Activated T-cell treated with anti-CD3 and anti-CD28 coated beads for 24 hours (primary cell): ENCODE measurements at regions not wholly inside any gene's neighbourhood (a gene's known extent, or its start where the extent isn't known, plus 50 kb on each side); places are given as distances from the start of the nearest gene placed in this dataset.

Experiments
- DNase-seq: peaks from one replicate; pipeline ENCODE4 v3.0.0-alpha.2; 2020; ENCODE audit warnings: low read depth

DNA sequence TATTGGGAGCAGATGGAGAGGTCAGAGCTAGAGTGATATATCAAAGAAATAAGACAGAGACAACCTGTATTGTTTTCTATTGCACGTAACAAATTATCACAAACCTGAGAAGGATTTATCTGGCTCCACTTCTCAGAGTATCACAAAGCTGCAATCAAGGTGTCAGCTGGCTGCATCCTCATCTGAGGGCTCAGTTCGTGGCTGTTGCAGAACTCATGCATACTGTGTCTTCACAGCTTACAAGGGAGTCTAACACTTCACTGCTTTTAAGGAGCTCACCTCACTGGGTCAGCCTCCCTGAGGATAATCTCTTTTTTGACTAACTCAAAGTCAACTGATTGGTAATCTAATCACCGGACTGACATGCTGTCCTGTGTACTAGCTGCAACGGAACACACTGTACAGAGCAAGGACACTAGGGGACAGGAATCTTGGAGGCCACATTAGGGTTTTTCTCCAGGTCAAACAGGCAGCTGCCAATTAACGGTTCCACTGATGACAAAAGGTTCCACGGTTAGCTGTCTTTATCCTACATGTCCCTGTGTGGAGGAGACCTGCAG is 1006.8 kb upstream of the SEMA6D start:
- DNase-seq: no peak

GRCh38 chr15:46713045-46713444 is 1004.3 kb upstream of the SEMA6D start:
- DNase-seq: no peak

GRCh38 chr15:46714950-46715349 is 1002.4 kb upstream of the SEMA6D start:
- DNase-seq: no peak

DNA sequence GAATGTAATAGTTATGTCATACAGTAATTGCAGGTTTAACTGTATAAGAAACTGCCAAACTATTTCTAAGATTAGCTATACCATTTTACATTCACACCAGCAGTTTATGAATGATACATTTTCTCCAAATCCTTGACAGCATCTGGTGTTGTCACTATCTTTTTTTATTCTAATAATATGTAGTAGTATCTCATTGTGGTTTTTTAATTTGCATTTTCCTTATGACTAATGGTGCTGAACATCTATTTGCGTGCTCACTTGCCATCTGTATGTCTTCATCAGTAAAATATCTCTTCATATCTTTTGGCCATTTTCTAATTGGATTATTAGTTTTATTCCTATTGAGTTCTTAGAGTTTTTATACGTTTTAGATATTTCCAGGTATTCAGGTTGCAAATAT is 994.0 kb upstream of the SEMA6D start:
- no peak for DNase-seq

GRCh38 chr15:46732060-46732459 is 985.2 kb upstream of the SEMA6D start:
- no peak for DNase-seq

- no peak for DNase-seq
Observed at GRCh38 chr15:46735115-46735514, 982.2 kb upstream of the SEMA6D start.

DNA sequence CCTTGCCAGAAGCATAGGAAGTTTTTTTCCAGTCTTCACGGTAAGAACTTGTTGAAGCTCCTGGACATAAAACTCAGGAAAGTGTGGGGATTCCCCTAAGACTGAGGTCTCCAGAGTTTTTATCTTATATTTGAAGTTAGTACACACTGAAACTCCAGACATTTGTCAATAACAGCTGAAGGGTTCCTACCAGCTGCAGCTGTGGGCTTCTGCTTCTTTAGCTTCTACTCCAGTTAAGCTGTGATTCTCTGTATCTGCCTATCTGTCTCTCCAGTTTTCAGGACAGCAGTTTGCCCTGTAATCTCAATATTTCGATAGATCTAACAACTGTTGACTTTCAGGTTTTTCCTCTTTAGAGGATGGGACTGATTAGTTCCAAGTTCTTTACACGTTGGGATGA is 966.0 kb upstream of the SEMA6D start:
- DNase-seq: no peak

- no peak for DNase-seq
Observed at GRCh38 chr15:46753946-46754345, 963.4 kb upstream of the SEMA6D start.

DNA sequence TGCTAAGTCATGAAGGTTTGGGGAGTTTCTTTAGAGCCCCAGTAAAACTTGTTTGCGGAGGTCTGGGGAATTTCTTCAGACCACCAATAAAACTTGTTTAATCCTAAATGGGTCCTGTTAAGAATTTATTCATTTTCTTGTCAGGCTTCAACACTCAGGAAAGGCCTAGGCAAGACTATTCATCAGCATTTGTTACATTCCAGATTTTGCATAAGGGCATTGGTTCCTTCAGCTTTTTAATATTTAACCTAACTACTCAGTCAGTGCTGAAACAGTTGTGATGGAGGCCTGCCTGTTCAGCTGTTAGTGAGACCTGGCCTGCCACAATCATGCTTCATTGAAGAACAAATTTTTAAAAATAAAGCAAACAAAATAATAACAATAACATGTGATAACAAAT is 954.2 kb upstream of the SEMA6D start:
- no peak for DNase-seq

GRCh38 chr15:46764851-46765250 is 952.5 kb upstream of the SEMA6D start:
- DNase-seq: no peak

GRCh38 chr15:46766021-46766420 is 951.3 kb upstream of the SEMA6D start:
- no peak for DNase-seq

GRCh38 chr15:46768287-46768686 is 949.0 kb upstream of the SEMA6D start:
- DNase-seq: no peak

DNA sequence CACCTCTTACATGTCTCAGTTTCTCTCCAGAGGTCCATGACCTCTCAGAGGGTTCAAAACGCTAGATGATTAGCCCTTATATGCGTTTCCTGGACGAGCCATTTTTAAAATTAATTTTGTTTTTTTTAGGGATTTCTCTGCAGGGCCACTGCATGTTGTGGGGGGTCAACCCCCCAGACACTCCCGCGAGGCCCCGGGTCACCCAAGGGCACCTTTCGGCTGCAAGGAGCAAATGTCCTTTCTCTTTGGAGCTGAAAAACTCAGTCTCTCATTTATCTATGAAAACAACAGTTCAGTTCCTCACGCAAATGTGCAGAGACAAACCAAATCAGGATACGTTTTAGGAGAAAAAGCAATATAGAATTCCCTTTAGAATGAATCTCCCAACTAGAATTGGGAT is 944.3 kb upstream of the SEMA6D start:
- no peak for DNase-seq

DNA sequence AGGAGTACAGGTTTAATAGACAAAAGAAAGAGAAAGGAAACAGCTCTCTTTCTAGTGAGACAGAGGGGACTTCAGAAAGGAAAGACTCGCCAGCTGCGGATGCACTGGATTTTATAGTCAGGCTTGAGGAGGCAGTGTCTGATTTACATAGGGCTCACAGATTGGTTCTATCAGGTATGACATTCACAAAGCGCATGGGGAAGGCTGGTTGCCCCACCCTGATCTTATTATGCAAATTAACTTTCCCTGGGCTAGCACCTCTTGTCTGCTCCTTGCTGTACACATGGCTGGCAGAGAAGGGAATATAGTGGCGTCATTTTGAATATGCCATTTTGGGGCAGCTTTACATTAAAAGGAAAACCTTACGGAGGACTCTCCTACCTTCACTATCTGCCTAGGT is 938.4 kb upstream of the SEMA6D start:
- DNase-seq: no peak

DNA sequence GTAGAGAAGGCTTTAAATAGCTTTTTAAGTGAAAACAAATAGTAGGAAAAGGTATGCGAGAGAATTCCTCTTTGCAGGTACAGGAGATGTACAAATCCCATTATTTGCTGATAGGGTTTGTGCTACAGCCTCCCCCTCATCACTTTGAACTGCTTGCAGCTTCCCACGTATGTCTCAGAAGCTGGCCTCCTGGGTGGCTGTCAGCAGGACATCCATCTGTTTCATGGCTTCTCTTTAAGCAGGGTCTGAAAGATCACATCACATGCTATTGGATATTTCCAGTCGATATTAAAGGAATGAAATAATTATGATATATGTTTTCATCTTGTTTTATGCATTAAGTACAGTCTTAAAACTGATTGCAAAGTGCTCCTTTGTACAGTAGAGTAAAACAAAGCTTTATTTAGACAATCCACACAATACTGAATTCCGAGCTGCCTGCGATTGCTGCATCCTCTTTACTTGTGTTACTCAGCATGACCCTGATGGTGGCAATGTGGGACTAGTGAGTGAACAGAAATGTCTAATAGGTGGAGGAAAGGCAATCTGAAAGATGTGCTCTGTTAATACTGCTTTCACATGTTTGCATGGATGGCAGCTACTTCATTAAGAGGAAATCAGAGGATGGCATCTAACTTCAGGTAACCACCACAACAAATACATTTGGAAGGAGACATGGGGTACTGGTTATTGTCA is 930.6 kb upstream of the SEMA6D start:
- DNase-seq: no peak

GRCh38 chr15:46795685-46796084 is 921.6 kb upstream of the SEMA6D start:
- no peak for DNase-seq

- DNase-seq: no peak
Observed at GRCh38 chr15:46808834-46809233, 908.5 kb upstream of the SEMA6D start.

GRCh38 chr15:46815240-46815639 is 902.1 kb upstream of the SEMA6D start:
- no peak for DNase-seq

DNA sequence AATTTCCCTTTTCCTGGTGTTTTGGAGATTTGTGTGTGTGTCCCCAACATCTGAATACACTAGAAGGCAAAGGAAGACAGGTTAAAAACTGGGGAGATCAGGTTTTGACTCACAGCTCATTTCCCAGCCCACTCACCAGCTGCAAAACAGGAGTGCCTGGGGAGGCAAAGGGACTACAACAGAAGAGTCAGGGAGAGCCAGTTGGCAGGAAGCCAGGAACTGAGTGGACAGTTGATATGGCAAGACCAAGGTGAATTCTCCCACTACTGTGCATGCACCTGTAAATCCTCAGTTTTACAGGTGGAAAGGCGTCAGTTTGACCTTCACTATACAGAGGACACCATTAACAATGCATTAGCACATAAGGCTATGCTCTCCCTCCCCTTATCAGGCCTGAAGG is 901.5 kb upstream of the SEMA6D start:
- DNase-seq: no peak

DNA sequence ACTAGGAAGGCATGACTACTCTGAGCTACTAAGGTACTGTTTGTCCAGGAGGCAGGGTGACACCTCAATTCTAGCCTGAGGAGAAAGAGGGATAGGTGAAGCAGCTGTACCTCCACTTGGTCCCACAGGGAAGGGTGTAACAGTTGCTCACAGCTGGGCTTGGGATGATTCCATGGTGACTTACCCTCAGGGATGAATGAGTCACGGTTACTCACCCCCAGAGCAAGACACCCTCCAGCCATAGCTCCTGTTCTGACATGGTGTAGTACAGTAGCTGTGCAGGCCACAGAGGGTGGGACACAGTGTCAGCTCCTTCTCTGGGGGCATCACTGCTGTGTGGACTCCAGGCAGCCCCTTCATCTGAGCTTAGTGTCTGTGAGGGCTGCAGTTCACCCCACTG is 868.6 kb upstream of the SEMA6D start:
- DNase-seq: no peak

GRCh38 chr15:46853600-46853999 is 863.7 kb upstream of the SEMA6D start:
- DNase-seq: no peak

DNA sequence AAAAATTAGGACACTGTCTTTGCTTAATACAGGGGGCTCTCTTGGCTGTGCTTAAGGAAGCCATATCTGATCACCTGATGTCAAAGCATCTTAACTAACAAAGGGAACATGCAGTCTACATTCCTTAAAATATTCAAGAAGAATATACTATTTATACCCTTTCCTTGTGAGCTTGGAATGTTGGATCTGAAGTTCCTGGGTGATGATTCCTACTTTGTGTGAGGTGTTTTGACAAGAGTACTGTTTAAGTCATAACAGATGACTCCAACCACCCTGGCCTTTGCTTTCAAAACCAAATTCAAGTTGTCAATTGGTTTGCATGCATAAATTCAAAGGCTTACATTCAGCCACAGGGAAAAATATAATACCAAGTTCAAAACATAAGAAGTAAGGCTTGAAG is 862.7 kb upstream of the SEMA6D start:
- DNase-seq: no peak

GRCh38 chr15:46855388-46855787 is 861.9 kb upstream of the SEMA6D start:
- DNase-seq: no peak

- no peak for DNase-seq
Observed at GRCh38 chr15:46856839-46857502, 860.3 kb upstream of the SEMA6D start.
